Left ventricle myocardium inferior (tissue), 1 donor: ENCODE measurements at regions not wholly inside any gene's neighbourhood (a gene's known extent, or its start where the extent isn't known, plus 50 kb on each side); places are given as distances from the start of the nearest gene placed in this dataset.

Experiments
- DNase-seq: peaks from one replicate; pipeline ENCODE4 v3.0.0-alpha.2; 2020
- H3K27ac ChIP-seq: fragments of 200-600 bp; replicated peaks from 2 replicates; pipeline ENCODE4 v1.8.0; 2021
- H3K27me3 ChIP-seq: fragments of 200-600 bp; 2 replicates; pipeline ENCODE4 v1.8.0; 2021; ENCODE audit warnings: low read depth
- H3K36me3 ChIP-seq: fragments of 200-600 bp; 2 replicates; pipeline ENCODE4 v1.8.0; 2021
- H3K4me1 ChIP-seq: fragments of 200-600 bp; 2 replicates; pipeline ENCODE4 v1.8.0; 2021
- H3K4me3 ChIP-seq: fragments of 200-600 bp; 2 replicates; pipeline ENCODE4 v1.8.0; 2021; ENCODE audit warnings: mild to moderate bottlenecking, moderate library complexity
- H3K9me3 ChIP-seq: fragments of 200-600 bp; replicated peaks from 2 replicates; pipeline ENCODE4 v1.8.0; 2021
- CTCF ChIP-seq: fragments of 200-600 bp; IDR thresholded peaks from 2 replicates; pipeline ENCODE4 v1.8.0; 2021; ENCODE audit warnings: antibody characterized with exemption, mild to moderate bottlenecking, borderline replicate concordance
- intact Hi-C: fragments of 100-400 bp; cut with micrococcal nuclease; formaldehyde crosslinking; loops from one replicate; pipeline ENCODE4 v1.11.0; 2022
- donor health status: DM: no; HTN: yes; CAD: no; lungs with severe emphysema.

DNA sequence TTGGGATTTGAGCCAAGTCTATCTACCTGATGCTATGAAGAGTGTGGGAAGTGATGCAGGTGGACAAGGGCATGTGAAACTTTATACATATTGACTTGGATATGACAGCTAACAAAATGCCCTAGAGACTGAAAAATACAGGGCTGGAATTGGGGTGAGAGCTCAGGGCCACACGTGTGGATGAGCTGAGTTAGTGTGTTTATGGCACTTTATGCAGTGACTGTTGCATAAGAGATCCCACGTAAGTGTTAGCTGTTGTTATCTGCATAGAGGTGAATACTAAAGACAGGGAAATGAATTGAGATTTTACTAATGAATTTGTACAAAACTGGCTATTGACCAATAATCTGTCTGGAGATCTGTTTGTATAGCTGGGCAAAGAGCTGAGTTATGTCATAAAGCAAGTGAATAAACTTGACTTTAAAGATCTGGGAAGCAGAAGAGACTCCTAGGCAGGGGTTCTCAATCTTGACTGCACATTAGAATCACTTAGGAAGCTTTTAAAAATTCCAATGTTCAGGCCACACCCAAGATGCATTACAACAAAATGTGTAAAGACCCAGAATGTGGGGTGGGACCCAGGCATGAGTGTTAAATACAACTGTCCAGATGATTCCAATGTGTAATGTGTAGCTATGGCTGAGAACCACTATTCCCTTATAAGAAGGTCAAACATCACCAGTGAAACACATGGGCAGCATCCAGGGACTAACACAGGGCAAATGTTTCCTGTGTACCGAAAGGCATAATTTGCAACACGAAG is 74.2 kb upstream of the STK17B start:
- Histone ChIP-seq H3K4me3 (no peak overlapping the region), H3K9me3 (no peaks in the 10 kb centered on the region), H3K27ac (peak overlapping the region; percentile 56), H3K27me3 (no peaks in the 10 kb centered on the region), H3K4me1 (peaks cover 17% of the 10 kb centered on the region), H3K36me3 (peaks cover 8% of the 10 kb centered on the region)
- TF ChIP-seq CTCF = no peak
- DNase-seq = no peak
- intact Hi-C loops = loop anchor here (2.0 kb wide), 1 partner anchor 25 kb away; no protein-coding TSS in a partner anchor

- no peak overlapping the region for H3K4me3 ChIP-seq
- H3K9me3 ChIP-seq = no peaks in the 10 kb centered on the region
- intact Hi-C loops = loop anchor here (2.0 kb wide), 1 partner anchor 23 kb away; no protein-coding TSS in a partner anchor
- H3K27me3 ChIP-seq = no peaks in the 10 kb centered on the region
- DNase-seq = no peak
- peaks cover 21% of the 10 kb centered on the region for H3K36me3 ChIP-seq
- TF ChIP-seq CTCF = no peak
- peak overlapping the region; percentile 56 for H3K27ac ChIP-seq
- H3K4me1 ChIP-seq = peaks cover 14% of the 10 kb centered on the region
These were observed 76.0 kb upstream of the STK17B start for GRCh38 chr2:196247114-196247975.

DNA sequence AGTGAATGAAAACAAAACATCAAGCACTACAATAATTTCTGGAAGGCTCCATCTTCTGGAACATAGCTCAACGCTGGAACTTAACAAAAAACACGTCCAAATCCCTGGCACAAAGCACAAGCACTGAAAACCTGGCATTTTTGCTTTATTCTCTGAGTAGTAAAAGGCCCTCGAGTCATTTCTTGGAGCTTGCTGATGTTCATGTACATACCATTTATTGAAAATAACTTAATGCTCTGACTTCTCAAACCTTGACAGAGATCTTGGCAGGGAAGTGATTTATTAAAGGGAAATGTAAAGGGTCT is 76.5 kb upstream of the STK17B start:
- Histone ChIP-seq H3K27ac (peak overlapping the region; percentile 56), H3K27me3 (no peaks in the 10 kb centered on the region), H3K4me3 (no peak overlapping the region), H3K9me3 (no peaks in the 10 kb centered on the region), H3K4me1 (peaks cover 14% of the 10 kb centered on the region), H3K36me3 (peaks cover 27% of the 10 kb centered on the region)
- DNase-seq = no peak
- TF ChIP-seq CTCF = no peak
- intact Hi-C loops = loop anchor here (2.0 kb wide), 1 partner anchor 23 kb away; no protein-coding TSS in a partner anchor

- H3K36me3 ChIP-seq = peaks cover 33% of the 10 kb centered on the region
- intact Hi-C loops = no loop called here
- no peaks in the 10 kb centered on the region for H3K9me3 ChIP-seq
- no peak overlapping the region for H3K4me3 ChIP-seq
- H3K27ac ChIP-seq = peak overlapping the region; percentile 56
- no peaks in the 10 kb centered on the region for H3K27me3 ChIP-seq
- H3K4me1 ChIP-seq = peaks cover 14% of the 10 kb centered on the region
- no peak for DNase-seq
- no peak for TF ChIP-seq CTCF
These were observed 77.2 kb upstream of the STK17B start for GRCh38 chr2:196248467-196249094.

DNA sequence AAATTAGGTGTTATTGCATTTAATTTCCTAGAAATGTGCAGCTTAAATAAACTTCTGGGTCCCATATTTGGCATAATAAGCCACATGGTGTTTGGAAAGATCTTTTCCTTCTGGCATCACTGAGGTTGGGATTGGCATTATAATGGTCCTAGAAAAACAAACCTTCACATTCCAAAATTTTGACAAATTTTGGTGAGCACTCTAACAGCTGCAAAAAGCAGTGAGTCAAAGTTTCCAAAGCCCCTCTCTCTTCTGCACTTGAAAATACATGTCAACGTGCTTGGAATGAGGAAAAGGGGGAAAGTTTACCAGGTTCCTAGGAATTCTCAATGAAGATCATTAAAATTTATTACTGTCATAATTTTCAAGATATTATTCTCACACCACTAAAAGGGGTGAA is 77.8 kb upstream of the STK17B start:
- H3K4me3 ChIP-seq = no peak overlapping the region
- peaks cover 14% of the 10 kb centered on the region for H3K4me1 ChIP-seq
- DNase-seq = no peak
- no peaks in the 10 kb centered on the region for H3K9me3 ChIP-seq
- H3K27me3 ChIP-seq = no peaks in the 10 kb centered on the region
- intact Hi-C loops = no loop called here
- no peak for TF ChIP-seq CTCF
- peaks cover 39% of the 10 kb centered on the region for H3K36me3 ChIP-seq
- no peak overlapping the region for H3K27ac ChIP-seq
